Stimulated activated CD4-positive, alpha-beta T cell treated with anti-CD3 and anti-CD28 coated beads, Interleukin-12 subunit alpha, Interleukin-12 subunit beta, amount 100 ng/mL, for 24 hours (primary cell): ENCODE measurements at regions not wholly inside any gene's neighbourhood (a gene's known extent, or its start where the extent isn't known, plus 50 kb on each side); places are given as distances from the start of the nearest gene placed in this dataset.

Experiments
- DNase-seq, 2 experiments: peaks; one replicate each; pipeline ENCODE4 v3.0.0-alpha.2; 2020; ENCODE audit warnings: low read depth in 2 of 2

- DNase-seq = no peak
Measured at GRCh38 chr20:62561948-62562347, 80.4 kb upstream of the SLCO4A1 start.

GRCh38 chr20:62562831-62563230 is 79.5 kb upstream of the SLCO4A1 start:
- no peak for DNase-seq

GRCh38 chr20:62563561-62563960 is 78.7 kb upstream of the SLCO4A1 start:
- DNase-seq = no peak

GRCh38 chr20:62564456-62565245 is 77.7 kb upstream of the SLCO4A1 start:
- no peak for DNase-seq

- DNase-seq = no peak
Measured at GRCh38 chr20:62566266-62566665, 76.0 kb upstream of the SLCO4A1 start.

GRCh38 chr20:62566771-62567170 is 75.5 kb upstream of the SLCO4A1 start:
- no peak for DNase-seq

- DNase-seq = no peak
Measured at GRCh38 chr20:62567246-62568044, 74.9 kb upstream of the SLCO4A1 start.

- no peak for DNase-seq
Measured at GRCh38 chr20:62568045-62568389, 74.3 kb upstream of the SLCO4A1 start.

- no peak for DNase-seq
Measured at GRCh38 chr20:62569615-62570014, 72.7 kb upstream of the SLCO4A1 start.

GRCh38 chr20:62570403-62570802 is 71.9 kb upstream of the SLCO4A1 start:
- DNase-seq = no peak

- DNase-seq = no peak
Measured at GRCh38 chr20:62570897-62571668, 71.2 kb upstream of the SLCO4A1 start.

GRCh38 chr20:62571669-62572344 is 70.5 kb upstream of the SLCO4A1 start:
- DNase-seq = peak in 1 of 2 experiments; percentile 15

GRCh38 chr20:62572980-62573379 is 69.3 kb upstream of the SLCO4A1 start:
- no peak for DNase-seq

- DNase-seq = no peak
Measured at GRCh38 chr20:62573817-62574216, 68.5 kb upstream of the SLCO4A1 start.

- no peak for DNase-seq
Measured at GRCh38 chr20:62574230-62574993, 67.9 kb upstream of the SLCO4A1 start.

GRCh38 chr20:62575976-62576722 is 66.2 kb upstream of the SLCO4A1 start:
- no peak for DNase-seq

- no peak for DNase-seq
Measured at GRCh38 chr20:62576815-62577489, 65.4 kb upstream of the SLCO4A1 start.

- DNase-seq = no peak
Measured at GRCh38 chr20:62577490-62577836, 64.8 kb upstream of the SLCO4A1 start.

GRCh38 chr20:62578294-62578897 is 63.9 kb upstream of the SLCO4A1 start:
- no peak for DNase-seq
